ENCODE measurements at regions not wholly inside any gene's neighbourhood (a gene's known extent, or its start where the extent isn't known, plus 50 kb on each side); places are given as distances from the start of the nearest gene placed in this dataset.

DNA sequence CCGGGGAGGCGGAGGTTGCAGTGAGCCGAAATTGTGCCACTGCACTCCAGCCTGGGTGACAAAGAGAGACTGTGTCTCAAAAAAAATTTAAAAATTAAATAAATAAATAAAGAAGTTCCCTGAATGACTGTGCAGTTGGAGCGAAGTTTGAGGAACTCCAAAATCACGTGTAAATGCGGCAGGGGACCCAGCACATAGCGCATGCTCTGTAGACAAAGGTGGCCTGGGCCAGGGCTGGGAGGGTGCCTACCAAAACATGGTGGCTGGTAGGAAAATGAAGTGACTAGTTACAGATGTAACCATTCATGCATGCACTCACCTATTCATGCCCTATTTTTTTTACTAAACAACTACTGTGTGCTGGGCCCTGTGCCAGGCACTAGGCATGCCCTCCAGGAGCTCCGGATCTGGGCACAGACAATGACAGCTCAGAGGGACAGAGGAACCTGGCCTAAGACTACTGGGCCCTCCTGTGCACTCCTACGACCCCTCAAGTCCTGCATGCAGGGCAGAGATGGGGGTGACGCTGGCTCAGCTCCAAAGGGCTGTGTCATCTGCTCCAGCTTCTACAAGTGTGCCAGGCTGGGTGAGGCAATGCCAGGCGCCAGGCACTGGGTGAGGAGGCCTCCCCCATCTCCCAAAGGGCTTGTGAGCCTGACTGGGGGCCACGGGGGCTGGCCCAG, 65.3 kb downstream of the RMI2 start:
- no peak for TF ChIP-seq TAF1 (IDR thresholded peaks at IDR 0.05; ENCODE audit: borderline replicate concordance, low read depth, low read length)
- TF ChIP-seq POLR2A (IDR thresholded peaks at IDR 0.05; ENCODE audit: low read depth, low read length): no peak
- TF ChIP-seq POLR2AphosphoS5 (IDR thresholded peaks at IDR 0.05; ENCODE audit: low read depth, low read length): no peak

Data from GM12892 (cell line).